ENCODE measurements at regions not wholly inside any gene's neighbourhood (a gene's known extent, or its start where the extent isn't known, plus 50 kb on each side); places are given as distances from the start of the nearest gene placed in this dataset.

DNA sequence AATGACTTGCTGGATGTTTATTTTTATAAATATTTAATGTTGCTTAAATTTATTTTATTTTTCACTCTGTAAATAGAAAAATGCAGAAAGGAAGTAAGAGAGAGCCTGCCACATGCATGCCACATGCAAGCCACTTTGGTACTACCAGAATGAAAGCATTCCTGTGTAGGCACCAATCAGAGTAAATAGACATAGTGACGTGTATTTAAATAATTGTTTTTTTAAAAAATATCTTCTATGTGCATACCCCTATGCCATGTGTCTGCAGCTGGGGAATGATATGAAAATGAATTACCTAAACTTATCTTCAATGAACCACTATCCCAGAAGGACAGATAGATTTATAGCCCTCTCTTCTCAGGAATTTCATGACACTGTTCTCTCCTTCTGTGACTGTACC lies 651.5 kb upstream of the RIOK2 start:
- TF ChIP-seq, protein P1, sequence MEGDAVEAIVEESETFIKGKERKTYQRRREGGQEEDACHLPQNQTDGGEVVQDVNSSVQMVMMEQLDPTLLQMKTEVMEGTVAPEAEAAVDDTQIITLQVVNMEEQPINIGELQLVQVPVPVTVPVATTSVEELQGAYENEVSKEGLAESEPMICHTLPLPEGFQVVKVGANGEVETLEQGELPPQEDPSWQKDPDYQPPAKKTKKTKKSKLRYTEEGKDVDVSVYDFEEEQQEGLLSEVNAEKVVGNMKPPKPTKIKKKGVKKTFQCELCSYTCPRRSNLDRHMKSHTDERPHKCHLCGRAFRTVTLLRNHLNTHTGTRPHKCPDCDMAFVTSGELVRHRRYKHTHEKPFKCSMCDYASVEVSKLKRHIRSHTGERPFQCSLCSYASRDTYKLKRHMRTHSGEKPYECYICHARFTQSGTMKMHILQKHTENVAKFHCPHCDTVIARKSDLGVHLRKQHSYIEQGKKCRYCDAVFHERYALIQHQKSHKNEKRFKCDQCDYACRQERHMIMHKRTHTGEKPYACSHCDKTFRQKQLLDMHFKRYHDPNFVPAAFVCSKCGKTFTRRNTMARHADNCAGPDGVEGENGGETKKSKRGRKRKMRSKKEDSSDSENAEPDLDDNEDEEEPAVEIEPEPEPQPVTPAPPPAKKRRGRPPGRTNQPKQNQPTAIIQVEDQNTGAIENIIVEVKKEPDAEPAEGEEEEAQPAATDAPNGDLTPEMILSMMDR (IDR thresholded peaks at IDR 0.05; ENCODE audit: insufficient read depth, low read depth, low read length), result no peak
- TF ChIP-seq EZH2 (IDR thresholded peaks at IDR 0.05; ENCODE audit: insufficient read depth, low read length), result no peak
